ENCODE measurements at regions not wholly inside any gene's neighbourhood (a gene's known extent, or its start where the extent isn't known, plus 50 kb on each side); places are given as distances from the start of the nearest gene placed in this dataset.
A peak's percentile ranks its signal among the peaks of the same experiment; 100 is the strongest.

GRCh38 chr9:17065062-17065461 is 69.8 kb upstream of the CNTLN start:
- no peak overlapping the region for H3K27ac ChIP-seq
- TF ChIP-seq ZFX (IDR thresholded peaks at IDR 0.05; ENCODE audit: borderline replicate concordance) (no peak), CTCF (IDR thresholded peaks at IDR 0.05) (no peak)

- no peak overlapping the region for H3K27ac ChIP-seq
- TF ChIP-seq CTCF (IDR thresholded peaks at IDR 0.05), result no peak
- TF ChIP-seq ZFX (IDR thresholded peaks at IDR 0.05; ENCODE audit: borderline replicate concordance), result no peak
Measured at GRCh38 chr9:17064558-17064957, 70.3 kb upstream of the CNTLN start.

GRCh38 chr9:17063535-17064135 is 71.2 kb upstream of the CNTLN start:
- TF ChIP-seq ZFX (IDR thresholded peaks at IDR 0.05; ENCODE audit: borderline replicate concordance) (no peak), CTCF (IDR thresholded peaks at IDR 0.05) (peak; percentile 91)
- H3K27ac ChIP-seq, result no peak overlapping the region

GRCh38 chr9:17062497-17062896 is 72.3 kb upstream of the CNTLN start:
- TF ChIP-seq CTCF (IDR thresholded peaks at IDR 0.05) (no peak), ZFX (IDR thresholded peaks at IDR 0.05; ENCODE audit: borderline replicate concordance) (no peak)
- H3K27ac ChIP-seq, result no peak overlapping the region

GRCh38 chr9:17060450-17060849 is 74.4 kb upstream of the CNTLN start:
- TF ChIP-seq ZFX (IDR thresholded peaks at IDR 0.05; ENCODE audit: borderline replicate concordance) (no peak), CTCF (IDR thresholded peaks at IDR 0.05) (no peak)
- no peak overlapping the region for H3K27ac ChIP-seq

- TF ChIP-seq CTCF (IDR thresholded peaks at IDR 0.05) (no peak), ZFX (IDR thresholded peaks at IDR 0.05; ENCODE audit: borderline replicate concordance) (no peak)
- H3K27ac ChIP-seq, result no peak overlapping the region
Measured at GRCh38 chr9:17059465-17059864, 75.4 kb upstream of the CNTLN start.

- no peak overlapping the region for H3K27ac ChIP-seq
- no peak for TF ChIP-seq ZFX (IDR thresholded peaks at IDR 0.05; ENCODE audit: borderline replicate concordance)
- TF ChIP-seq CTCF (IDR thresholded peaks at IDR 0.05), result no peak
Measured at GRCh38 chr9:17057729-17058128, 77.1 kb upstream of the CNTLN start.

All from 22Rv1 (cell line).